HG03469 (cell line): ENCODE measurements at regions not wholly inside any gene's neighbourhood (a gene's known extent, or its start where the extent isn't known, plus 50 kb on each side); places are given as distances from the start of the nearest gene placed in this dataset.
A peak's percentile ranks its signal among the peaks of the same experiment; 100 is the strongest.
"Not testable (repeated sequence)": the region's sequence is repeated elsewhere in the genome, so short reads cannot be mapped to it uniquely, and the experiment has no call there.

Experiments used
- ATAC-seq: cut with Tn5 transposase; IDR thresholded peaks from one replicate; pipeline ENCODE4 v1.9.1; 2021; ENCODE audit warnings: mild to moderate bottlenecking, moderate library complexity, moderate number of reproducible peaks; ENCODE audit not compliant: unreplicated experiment

DNA sequence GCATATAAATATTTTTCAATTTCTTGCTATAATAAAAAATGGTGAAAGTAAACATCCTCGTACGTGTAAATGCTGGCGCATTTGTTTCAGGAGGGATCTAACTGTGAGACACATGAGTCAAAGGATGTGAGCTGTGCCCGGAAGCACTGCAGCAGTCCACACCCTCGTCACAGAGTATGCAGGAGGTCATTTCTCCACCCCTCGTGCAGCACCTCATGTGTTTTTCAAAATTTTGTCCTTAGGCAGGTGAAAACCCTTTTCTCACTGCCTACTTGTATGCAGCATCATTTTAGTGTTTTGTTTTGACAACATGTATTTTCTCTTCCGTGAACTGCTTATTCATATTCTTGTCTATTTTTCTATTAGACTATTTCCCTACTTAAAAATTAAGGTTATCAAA lies 162.7 kb downstream of the AVL9 start:
- no peak for ATAC-seq

- ATAC-seq: not testable (repeated sequence)
Observed at GRCh38 chr7:32654549-32654948, 159.3 kb downstream of the AVL9 start.

DNA sequence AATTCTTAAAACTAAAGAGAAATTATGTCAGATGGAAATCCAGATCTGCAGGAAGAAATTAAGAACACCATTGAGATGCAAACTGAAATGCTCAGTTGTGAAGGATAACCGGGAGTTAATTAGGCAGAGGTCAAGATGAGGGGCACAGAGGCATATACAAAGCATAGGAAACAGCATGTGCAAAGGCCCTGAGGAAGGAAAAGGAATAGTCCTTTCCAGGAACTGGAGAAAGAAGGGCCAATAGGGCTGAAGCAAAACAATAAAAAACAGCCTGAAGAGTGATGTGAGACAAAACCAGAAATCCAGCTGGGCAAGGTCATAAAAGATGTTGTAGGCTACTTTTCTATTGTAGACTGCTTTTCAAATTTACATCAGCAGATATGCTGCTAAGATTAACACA lies 155.1 kb downstream of the AVL9 start:
- not testable (repeated sequence) for ATAC-seq

- no peak for ATAC-seq
Observed at GRCh38 chr7:32648408-32649156, 153.3 kb downstream of the AVL9 start.

DNA sequence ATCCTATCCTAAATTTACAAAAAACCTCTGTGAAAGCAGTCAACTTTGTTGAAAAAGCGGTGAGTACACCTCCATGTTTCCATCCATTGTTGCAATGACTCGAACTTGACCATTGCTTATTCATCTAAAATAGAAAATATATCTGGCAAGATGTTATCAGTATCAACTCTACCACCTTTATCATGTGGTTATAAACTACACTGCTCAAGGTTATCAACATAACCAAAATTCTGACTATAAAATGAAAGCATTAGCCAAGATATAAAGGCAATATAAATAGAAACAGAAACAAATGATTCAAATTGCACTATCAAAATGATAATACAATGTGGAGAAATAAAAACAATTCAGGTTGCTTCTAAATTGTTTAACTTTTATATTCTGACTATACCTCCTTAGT lies 150.0 kb downstream of the AVL9 start:
- not testable (repeated sequence) for ATAC-seq

- no peak for ATAC-seq
Observed at GRCh38 chr7:32643194-32643593, 147.9 kb downstream of the AVL9 start.

DNA sequence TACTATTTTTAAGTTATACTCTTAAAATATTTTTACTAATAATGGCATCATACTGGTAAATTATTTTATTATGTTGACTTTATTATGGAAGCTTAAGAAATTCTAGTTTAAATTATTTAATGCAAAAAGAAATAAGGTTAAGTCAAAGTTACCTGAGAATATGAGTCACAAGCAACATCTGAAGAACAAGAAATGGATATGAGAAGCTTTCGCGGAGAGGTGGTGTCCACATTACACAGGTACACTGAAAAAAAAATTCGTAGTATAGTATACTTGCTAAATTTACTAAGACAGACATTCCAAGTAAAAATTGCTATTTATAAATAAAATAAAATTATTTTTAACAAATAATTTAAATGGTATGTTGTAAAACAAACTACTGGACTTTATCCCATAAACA lies 143.8 kb downstream of the AVL9 start:
- no peak for ATAC-seq

GRCh38 chr7:32638479-32639121 lies 143.3 kb downstream of the AVL9 start:
- ATAC-seq: peak; percentile 86
